Adrenal gland (tissue), 9 donors: ENCODE measurements at regions not wholly inside any gene's neighbourhood (a gene's known extent, or its start where the extent isn't known, plus 50 kb on each side); places are given as distances from the start of the nearest gene placed in this dataset.

Source experiments
- DNase-seq, 7 donors: peaks; one replicate each; pipeline ENCODE4 v3.0.0-alpha.2; 2019 to 2020
- H3K27ac ChIP-seq, 5 donors: fragments of 200-600 bp; sonication (generic) in 4 of 5; 1 replicate in 3 of 5; 2 replicates in 2 of 5; pipeline versions ENCODE4 v1.5.1 to v1.8.0; 2016 to 2020; ENCODE audit warnings: mild to moderate bottlenecking in 1 of 5
- H3K27me3 ChIP-seq: fragments of 200-600 bp; 2 replicates; pipeline ENCODE4 v1.8.0; 2021
- H3K36me3 ChIP-seq, 2 donors: fragments of 200-600 bp; replicated peaks in 1 of 2; 1 replicate in 1 of 2; 2 replicates in 1 of 2; pipeline versions ENCODE4 v1.5.1 to v1.8.0; 2018 to 2022
- H3K4me1 ChIP-seq, 2 donors: fragments of 200-600 bp; replicated peaks in 1 of 2; 1 replicate in 1 of 2; 2 replicates in 1 of 2; pipeline versions ENCODE4 v1.5.1 to v1.8.0; 2018 to 2021
- H3K4me3 ChIP-seq, 4 donors: fragments of 200-600 bp; sonication (generic) in 3 of 4; one replicate each; pipeline ENCODE4 v1.5.1; 2016 to 2018
- H3K9me3 ChIP-seq, 3 donors: fragments of 200-600 bp; sonication (generic) in 1 of 3; replicated peaks in 1 of 3; 1 replicate in 2 of 3; 2 replicates in 1 of 3; pipeline versions ENCODE4 v1.5.1 to v1.8.0; 2016 to 2021
- CTCF ChIP-seq, 6 experiments: fragments of 450-650 bp in 4 of 6; fragments of 200-600 bp in 2 of 6; sonication (generic) in 1 of 6; IDR thresholded peaks; 1 replicate in 5 of 6; 2 replicates in 1 of 6; pipeline versions ENCODE4 v1.5.1 to v1.8.0; 2016 to 2021; ENCODE audit warnings: antibody characterized with exemption in 6 of 6, mild to moderate bottlenecking in 2 of 6, moderate library complexity in 1 of 6
- POLR2A ChIP-seq, 2 donors: fragments of 450-650 bp; IDR thresholded peaks; one replicate each; pipeline ENCODE4 v1.6.1; 2017; ENCODE audit warnings: antibody characterized with exemption in 2 of 2, mild to moderate bottlenecking in 2 of 2, moderate library complexity in 1 of 2
- WGBS, 4 donors: extraction: QIAGEN DNeasy Blood & Tissue Kit in 2 of 4; methylation state at CpG; one replicate each; pipeline versions ENCODE4 v1.1.5 to v1.1.7; 2013 to 2017; 5-methylcytosine and 5-hydroxymethylcytosine counted together
- intact Hi-C, 2 donors: fragments of 100-400 bp; cut with DNase I; formaldehyde crosslinking; loops; one replicate each; pipeline versions ENCODE4 v1.14.1 to v1.15.0; 2022 to 2023
- donor health status: healthy with polysubstance abuse.
- donor health status: Bipolar disorder and iron deficiency.
- donor health status: DM: yes; HTN: yes; CAD: no.
- donor health status: DM: no; HTN: no; CAD: no.
- donor health status: DM: no; HTN: no; CAD: no.

DNA sequence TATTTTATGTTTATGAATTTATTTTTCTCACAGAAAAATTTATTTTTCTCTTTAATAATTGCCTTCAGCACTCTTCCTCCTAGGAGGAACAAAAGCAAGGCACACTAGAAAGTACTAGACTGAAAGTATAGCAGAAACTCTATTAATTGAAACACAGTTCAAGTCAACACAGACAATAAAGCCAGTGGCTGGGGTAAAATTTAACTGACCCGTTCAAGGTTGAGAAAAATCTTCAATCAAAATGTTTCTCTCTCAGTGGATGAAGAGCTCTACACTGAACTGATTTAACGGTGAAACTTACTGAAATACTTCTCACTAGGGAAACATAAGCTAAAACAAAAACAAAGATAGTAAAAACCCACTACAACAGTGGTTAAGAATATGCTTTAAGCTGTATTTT, 230.1 kb upstream of the MIR17HG start:
- 33 to 63% (median 54%) methylated on average over 2 of the region's 2 CpGs for WGBS, 4 donors
- no peaks in the 10 kb centered on the region for H3K36me3 ChIP-seq
- no peak overlapping the region for H3K4me3 ChIP-seq
- H3K4me1 ChIP-seq = no peaks in the 10 kb centered on the region
- H3K27me3 ChIP-seq = no peaks in the 10 kb centered on the region
- TF ChIP-seq POLR2A (IDR thresholded peaks at IDR 0.05) (no peak), CTCF (IDR thresholded peaks at IDR 0.05) (no peak)
- DNase-seq = no peak
- no peaks in the 10 kb centered on the region for H3K9me3 ChIP-seq
- intact Hi-C loops = no loop called here
- no peak overlapping the region for H3K27ac ChIP-seq

- Histone ChIP-seq H3K36me3 (no peaks in the 10 kb centered on the region), H3K4me1 (no peaks in the 10 kb centered on the region), H3K27ac (no peak overlapping the region), H3K27me3 (no peaks in the 10 kb centered on the region), H3K9me3 (no peaks in the 10 kb centered on the region), H3K4me3 (no peak overlapping the region)
- no peak for DNase-seq
- intact Hi-C loops = no loop called here
- WGBS, 4 donors = 70 to 90% (median 74%) methylated on average over 3 of the region's 3 CpGs
- TF ChIP-seq CTCF (IDR thresholded peaks at IDR 0.05) (no peak), POLR2A (IDR thresholded peaks at IDR 0.05) (no peak)
These were observed 227.8 kb upstream of the MIR17HG start for GRCh38 chr13:91119643-91120042.

GRCh38 chr13:91122766-91123165, 224.7 kb upstream of the MIR17HG start:
- H3K27me3 ChIP-seq = peaks cover 8% of the 10 kb centered on the region
- H3K4me3 ChIP-seq = no peak overlapping the region
- H3K27ac ChIP-seq = no peak overlapping the region
- no peaks in the 10 kb centered on the region for H3K4me1 ChIP-seq
- no peaks in the 10 kb centered on the region for H3K36me3 ChIP-seq
- no peak for TF ChIP-seq POLR2A (IDR thresholded peaks at IDR 0.05)
- no peak for TF ChIP-seq CTCF (IDR thresholded peaks at IDR 0.05)
- no peaks in the 10 kb centered on the region for H3K9me3 ChIP-seq
- intact Hi-C loops = no loop called here
- WGBS, 4 donors = 74 to 97% (median 87%) methylated on average over 1 of the region's 1 CpG
- DNase-seq = no peak

DNA sequence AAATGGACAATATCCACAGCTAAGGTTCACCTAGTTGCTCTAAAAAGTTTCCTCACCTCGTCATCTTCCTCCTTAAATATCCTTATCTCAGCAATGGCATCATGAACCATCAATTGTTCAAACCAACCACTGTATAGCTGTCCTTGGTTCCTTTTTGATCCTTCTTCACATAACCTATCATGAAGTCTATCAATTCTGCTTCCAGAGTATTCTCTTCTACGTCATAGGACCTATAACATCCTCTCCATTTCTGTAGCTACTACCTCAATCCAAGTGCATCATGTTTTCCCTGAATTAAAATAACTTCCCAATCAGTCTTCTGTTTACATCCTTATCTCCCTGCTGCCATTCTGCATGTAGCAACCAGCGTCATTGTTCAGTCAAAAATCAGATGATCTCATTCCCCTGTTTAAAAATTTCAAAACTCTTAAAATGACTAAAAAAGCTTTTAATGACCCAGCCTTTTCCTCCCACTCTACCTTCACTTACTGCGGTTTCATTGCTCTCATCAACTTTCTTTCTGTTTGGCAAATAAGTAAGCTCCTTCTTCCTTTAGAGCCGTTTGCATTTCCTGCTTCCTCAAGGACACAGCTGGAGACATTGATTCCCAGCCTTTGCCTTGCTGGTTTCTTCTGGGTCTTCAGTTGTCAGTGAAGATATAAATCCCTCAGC, 223.9 kb upstream of the MIR17HG start:
- H3K4me1 ChIP-seq = no peaks in the 10 kb centered on the region
- H3K27ac ChIP-seq = no peak overlapping the region
- no peak overlapping the region for H3K4me3 ChIP-seq
- H3K36me3 ChIP-seq = no peaks in the 10 kb centered on the region
- H3K27me3 ChIP-seq = peaks cover 8% of the 10 kb centered on the region
- DNase-seq = no peak
- intact Hi-C loops = no loop called here
- 44 to 47% (median 46%) methylated on average over 5 of the region's 5 CpGs for WGBS, 4 donors
- H3K9me3 ChIP-seq = no peaks in the 10 kb centered on the region
- TF ChIP-seq CTCF (IDR thresholded peaks at IDR 0.05) = no peak
